ENCODE measurements at regions not wholly inside any gene's neighbourhood (a gene's known extent, or its start where the extent isn't known, plus 50 kb on each side); places are given as distances from the start of the nearest gene placed in this dataset.

- TF ChIP-seq, protein P1, sequence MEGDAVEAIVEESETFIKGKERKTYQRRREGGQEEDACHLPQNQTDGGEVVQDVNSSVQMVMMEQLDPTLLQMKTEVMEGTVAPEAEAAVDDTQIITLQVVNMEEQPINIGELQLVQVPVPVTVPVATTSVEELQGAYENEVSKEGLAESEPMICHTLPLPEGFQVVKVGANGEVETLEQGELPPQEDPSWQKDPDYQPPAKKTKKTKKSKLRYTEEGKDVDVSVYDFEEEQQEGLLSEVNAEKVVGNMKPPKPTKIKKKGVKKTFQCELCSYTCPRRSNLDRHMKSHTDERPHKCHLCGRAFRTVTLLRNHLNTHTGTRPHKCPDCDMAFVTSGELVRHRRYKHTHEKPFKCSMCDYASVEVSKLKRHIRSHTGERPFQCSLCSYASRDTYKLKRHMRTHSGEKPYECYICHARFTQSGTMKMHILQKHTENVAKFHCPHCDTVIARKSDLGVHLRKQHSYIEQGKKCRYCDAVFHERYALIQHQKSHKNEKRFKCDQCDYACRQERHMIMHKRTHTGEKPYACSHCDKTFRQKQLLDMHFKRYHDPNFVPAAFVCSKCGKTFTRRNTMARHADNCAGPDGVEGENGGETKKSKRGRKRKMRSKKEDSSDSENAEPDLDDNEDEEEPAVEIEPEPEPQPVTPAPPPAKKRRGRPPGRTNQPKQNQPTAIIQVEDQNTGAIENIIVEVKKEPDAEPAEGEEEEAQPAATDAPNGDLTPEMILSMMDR (IDR thresholded peaks at IDR 0.05; ENCODE audit: poor library complexity, severe bottlenecking), result no peak
- no peak for TF ChIP-seq EZH2 (IDR thresholded peaks at IDR 0.05; ENCODE audit: borderline replicate concordance, insufficient read depth, low read length, poor library complexity, severe bottlenecking)
Observed at GRCh38 chr15:39283531-39283930, 297.3 kb upstream of the THBS1 start.
